GM12878 (cell line): ENCODE measurements at regions not wholly inside any gene's neighbourhood (a gene's known extent, or its start where the extent isn't known, plus 50 kb on each side); places are given as distances from the start of the nearest gene placed in this dataset.

Experiments
- ATAC-seq: fragments of 200-7000 bp; cut with Tn5 transposase; 3 replicates; pipeline ENCODE4 v1.9.1; 2020; ENCODE audit warnings: mild to moderate bottlenecking, moderate library complexity
- BruUV-seq: library from RNA; stranded (reverse); fragments of 400-500 nt; replicated peaks from 2 replicates; lab custom pipeline; 2021; lab: Mats Ljungman, UMichigan
- CTCF ChIA-PET: fragments of 300-600 bp; sonication (Branson Sonifier 250); formaldehyde crosslinking; extraction: SDS; loops from one replicate; lab custom pipeline; 2021; ENCODE audit warnings: inconsistent platforms; lab: Yijun Ruan, JAX
- POLR2A ChIA-PET: fragments of 350-600 bp; formaldehyde crosslinking; extraction: SDS; loops from one replicate; lab custom pipeline; 2021; ENCODE audit warnings: inconsistent platforms; lab: Charles Lee
- RAD21 ChIA-PET: fragments of 300-600 bp; sonication (Branson Sonifier 250); formaldehyde crosslinking; loops from one replicate; lab custom pipeline; 2023; ENCODE audit warnings: antibody characterized with exemption; ENCODE audit not compliant: unreplicated experiment; lab: Charles Lee
- SMC1A ChIA-PET: fragments of 300-600 bp; sonication (Branson Sonifier 250); formaldehyde crosslinking; loops from one replicate; lab custom pipeline; 2023; ENCODE audit not compliant: unreplicated experiment, uncharacterized antibody; lab: Charles Lee
- DNase-seq: peaks from one replicate; pipeline ENCODE4 v3.0.0-alpha.2; 2011; ENCODE audit warnings: low read depth, low spot score
- FAIRE-seq: peaks from 3 replicates; lab custom pipeline; 2011; peaks lifted over from hg19 to GRCh38; lab: Jason Lieb, UNC
- H2AFZ ChIP-seq: 2 replicates; pipeline ENCODE4 v1.6.0; 2011; ENCODE audit warnings: low read depth, low read length, control low read depth; ENCODE audit not compliant: control insufficient read depth
- H3K27ac ChIP-seq: 2 replicates; pipeline ENCODE4 v1.5.1; 2011; ENCODE audit warnings: control low read depth; ENCODE audit not compliant: control insufficient read depth, insufficient read depth
- H3K27me3 ChIP-seq, 2 experiments: replicated peaks in 1 of 2; 2 replicates each; pipeline versions ENCODE4 v1.6.0 to v1.6.1; 2011; ENCODE audit warnings: low read length in 1 of 2; ENCODE audit not compliant: control insufficient read depth in 2 of 2, insufficient read depth in 2 of 2
- H3K36me3 ChIP-seq, 2 experiments: 2 replicates each; pipeline ENCODE4 v1.5.1; 2011; ENCODE audit warnings: low read length in 1 of 2; ENCODE audit not compliant: control insufficient read depth in 2 of 2, insufficient read depth in 2 of 2
- H3K4me1 ChIP-seq: 2 replicates; pipeline ENCODE4 v1.6.1; 2011; ENCODE audit warnings: mild to moderate bottlenecking, low read length, moderate library complexity, mixed read lengths; ENCODE audit not compliant: control insufficient read depth, insufficient read depth
- H3K4me2 ChIP-seq: 2 replicates; pipeline ENCODE4 v1.6.0; 2011; ENCODE audit warnings: control low read depth; ENCODE audit not compliant: control insufficient read depth, insufficient read depth
- H3K4me3 ChIP-seq: fragments of 200-600 bp; sonication (generic); 2 replicates; pipeline ENCODE4 v1.5.1; 2016
- H3K79me2 ChIP-seq: 2 replicates; pipeline ENCODE4 v1.6.0; 2011; ENCODE audit warnings: low read length; ENCODE audit not compliant: control insufficient read depth, insufficient read depth
- H3K9ac ChIP-seq: 2 replicates; pipeline ENCODE4 v1.8.0; 2011; ENCODE audit warnings: low read length, control low read depth, mixed read lengths; ENCODE audit not compliant: control insufficient read depth, insufficient read depth
- H3K9me3 ChIP-seq: replicated peaks from 3 replicates; pipeline ENCODE4 v1.5.1; 2011; ENCODE audit warnings: mild to moderate bottlenecking, low read length; ENCODE audit not compliant: control insufficient read depth, insufficient read depth
- H4K20me1 ChIP-seq: 2 replicates; pipeline ENCODE4 v1.6.0; 2011; ENCODE audit not compliant: control insufficient read depth, insufficient read depth
- CBFB ChIP-seq: IDR thresholded peaks from 2 replicates; pipeline ENCODE4 v1.6.1; 2016; ENCODE audit warnings: antibody characterized with exemption, low read depth
- E2F8 ChIP-seq: fragments of 450-650 bp; IDR thresholded peaks from 2 replicates; pipeline ENCODE4 v1.6.1; 2018; ENCODE audit warnings: mild to moderate bottlenecking, low read depth, moderate library complexity; ENCODE audit not compliant: partially characterized antibody
- ELK1 ChIP-seq: IDR thresholded peaks from 2 replicates; pipeline ENCODE4 v1.6.1; 2012; ENCODE audit warnings: low read depth, low read length, improper control_type of control experiment
- HSF1 ChIP-seq: fragments of 150-350 bp; IDR thresholded peaks from 2 replicates; pipeline ENCODE4 v1.6.1; 2014; ENCODE audit warnings: mild to moderate bottlenecking, low read depth, low read length
- NFIC ChIP-seq: IDR thresholded peaks from 2 replicates; pipeline ENCODE4 v1.6.1; 2012; ENCODE audit warnings: low read depth, mild to moderate bottlenecking, inconsistent platforms, low read length, moderate library complexity
- NR2C2 ChIP-seq: IDR thresholded peaks from 2 replicates; pipeline ENCODE4 v1.6.1; 2011; ENCODE audit warnings: borderline replicate concordance, low read depth; ENCODE audit not compliant: control insufficient read depth, insufficient read length
- RELA ChIP-seq: fragments of 450-650 bp; IDR thresholded peaks from 2 replicates; pipeline ENCODE4 v1.8.0; 2014; ENCODE audit warnings: borderline replicate concordance; ENCODE audit not compliant: partially characterized antibody
- ZNF24 ChIP-seq: fragments of 450-650 bp; IDR thresholded peaks from 2 replicates; pipeline ENCODE4 v1.6.1; 2017; ENCODE audit warnings: antibody characterized with exemption, mild to moderate bottlenecking
- WGBS: methylation state at CpG from one replicate; pipeline ENCODE4 v1.1.6; 2016; ENCODE audit warnings: low lambda C conversion rate; ENCODE audit not compliant: insufficient replicate concordance, insufficient coverage; ENCODE audit errors: missing lambda C conversion rate; 5-methylcytosine and 5-hydroxymethylcytosine counted together
- in situ Hi-C: fragments of 300-500 bp; cut with MboI; formaldehyde crosslinking; loops from 9 replicates; pipeline ENCODE4 v1.14.3; 2018; ENCODE audit warnings: mixed read lengths
- intact Hi-C: fragments of 100-400 bp; cut with micrococcal nuclease; formaldehyde crosslinking; loops from one replicate; pipeline ENCODE4 v1.14.2; 2022; ENCODE audit not compliant: unreplicated experiment

GRCh38 chr3:72579581-72580245, 268.5 kb downstream of the SHQ1 start:
- no peaks in the 10 kb centered on the region for H3K27me3 ChIP-seq
- no peak overlapping the region for H3K4me3 ChIP-seq
- H3K27ac ChIP-seq, result no peak overlapping the region
- CTCF ChIA-PET, result interaction anchor here (0.6 kb wide), 1 partner anchor 34 kb away, joined by 4 read pairs; no protein-coding TSS in a partner anchor
- POLR2A ChIA-PET, result no interaction called here
- H3K36me3 ChIP-seq, result no peaks in the 10 kb centered on the region
- RAD21 ChIA-PET, result no interaction called here
- no peak for FAIRE-seq
- no peaks in the 10 kb centered on the region for H3K79me2 ChIP-seq
- H4K20me1 ChIP-seq, result no peaks in the 10 kb centered on the region
- H3K9me3 ChIP-seq, result no peaks in the 10 kb centered on the region
- peaks cover 7% of the 10 kb centered on the region for H3K4me1 ChIP-seq
- 58% methylated on average over 11 of the region's 11 CpGs for WGBS
- SMC1A ChIA-PET, result interaction anchor here (1.2 to 2.4 kb wide), 2 partner anchors 15 to 241 kb away, joined by 3 to 6 read pairs; no protein-coding TSS in a partner anchor
- BruUV-seq, result no TSS peak
- no peak for TF ChIP-seq NR2C2
- TF ChIP-seq ELK1, result no peak
- TF ChIP-seq RELA, result no peak
- TF ChIP-seq ZNF24, result no peak
- TF ChIP-seq NFIC, result no peak
- no peak for TF ChIP-seq E2F8
- TF ChIP-seq HSF1, result no peak
- no peak for TF ChIP-seq CBFB
- ATAC-seq, result no peak
- in situ Hi-C loops, result no loop called here
- H3K4me2 ChIP-seq, result no peak overlapping the region
- no peak for DNase-seq
- intact Hi-C loops, result loop anchor here (5.0 to 10.0 kb wide), 2 partner anchors 137 to 235 kb away; no protein-coding TSS in a partner anchor
- no peak overlapping the region for H3K9ac ChIP-seq
- H2AFZ ChIP-seq, result no peak overlapping the region
